Cardiac muscle cell (in vitro differentiated cells and primary cell): ENCODE measurements at regions not wholly inside any gene's neighbourhood (a gene's known extent, or its start where the extent isn't known, plus 50 kb on each side); places are given as distances from the start of the nearest gene placed in this dataset.

ENCODE experiments used
- DNase-seq, 2 donors: peaks; one replicate each; pipeline versions ENCODE4 v3.0.0 to v3.0.0-alpha.2; 2010 to 2017; ENCODE audit warnings: low read depth in 1 of 2, low spot score in 1 of 2
- H3K27ac ChIP-seq: fragments of 200-600 bp; sonication (generic); 2 replicates; pipeline ENCODE4 v1.5.1; 2016
- H3K27me3 ChIP-seq: fragments of 200-600 bp; sonication (generic); 2 replicates; pipeline ENCODE4 v1.6.0; 2016; ENCODE audit warnings: control low read depth
- H3K36me3 ChIP-seq: fragments of 200-600 bp; sonication (generic); 2 replicates; pipeline ENCODE4 v1.5.1; 2016; ENCODE audit warnings: control low read depth
- H3K4me1 ChIP-seq: fragments of 200-600 bp; sonication (generic); 2 replicates; pipeline ENCODE4 v1.8.1; 2017; ENCODE audit warnings: low read depth, mild to moderate bottlenecking, mixed run types
- H3K4me3 ChIP-seq: fragments of 200-600 bp; sonication (generic); 2 replicates; pipeline ENCODE4 v1.5.1; 2016; ENCODE audit warnings: mild to moderate bottlenecking
- H3K9me3 ChIP-seq: fragments of 200-600 bp; sonication (generic); 2 replicates; pipeline ENCODE4 v1.5.1; 2017; ENCODE audit warnings: low read depth, mild to moderate bottlenecking, control low read depth
- TF ChIP-seq, protein P1 (sequence below): IDR thresholded peaks from 2 replicates; pipeline ENCODE4 v1.5.1; 2012; ENCODE audit warnings: low read depth, mild to moderate bottlenecking, low read length

GRCh38 chr5:53288511-53288910, 179.0 kb upstream of the MOCS2 start:
- Histone ChIP-seq H3K4me1 (no peaks in the 10 kb centered on the region), H3K4me3 (no peak overlapping the region), H3K27ac (no peak overlapping the region), H3K36me3 (no peaks in the 10 kb centered on the region), H3K9me3 (no peaks in the 10 kb centered on the region), H3K27me3 (no peaks in the 10 kb centered on the region)
- TF ChIP-seq, protein P1, sequence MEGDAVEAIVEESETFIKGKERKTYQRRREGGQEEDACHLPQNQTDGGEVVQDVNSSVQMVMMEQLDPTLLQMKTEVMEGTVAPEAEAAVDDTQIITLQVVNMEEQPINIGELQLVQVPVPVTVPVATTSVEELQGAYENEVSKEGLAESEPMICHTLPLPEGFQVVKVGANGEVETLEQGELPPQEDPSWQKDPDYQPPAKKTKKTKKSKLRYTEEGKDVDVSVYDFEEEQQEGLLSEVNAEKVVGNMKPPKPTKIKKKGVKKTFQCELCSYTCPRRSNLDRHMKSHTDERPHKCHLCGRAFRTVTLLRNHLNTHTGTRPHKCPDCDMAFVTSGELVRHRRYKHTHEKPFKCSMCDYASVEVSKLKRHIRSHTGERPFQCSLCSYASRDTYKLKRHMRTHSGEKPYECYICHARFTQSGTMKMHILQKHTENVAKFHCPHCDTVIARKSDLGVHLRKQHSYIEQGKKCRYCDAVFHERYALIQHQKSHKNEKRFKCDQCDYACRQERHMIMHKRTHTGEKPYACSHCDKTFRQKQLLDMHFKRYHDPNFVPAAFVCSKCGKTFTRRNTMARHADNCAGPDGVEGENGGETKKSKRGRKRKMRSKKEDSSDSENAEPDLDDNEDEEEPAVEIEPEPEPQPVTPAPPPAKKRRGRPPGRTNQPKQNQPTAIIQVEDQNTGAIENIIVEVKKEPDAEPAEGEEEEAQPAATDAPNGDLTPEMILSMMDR: no peak
- no peak for DNase-seq

DNA sequence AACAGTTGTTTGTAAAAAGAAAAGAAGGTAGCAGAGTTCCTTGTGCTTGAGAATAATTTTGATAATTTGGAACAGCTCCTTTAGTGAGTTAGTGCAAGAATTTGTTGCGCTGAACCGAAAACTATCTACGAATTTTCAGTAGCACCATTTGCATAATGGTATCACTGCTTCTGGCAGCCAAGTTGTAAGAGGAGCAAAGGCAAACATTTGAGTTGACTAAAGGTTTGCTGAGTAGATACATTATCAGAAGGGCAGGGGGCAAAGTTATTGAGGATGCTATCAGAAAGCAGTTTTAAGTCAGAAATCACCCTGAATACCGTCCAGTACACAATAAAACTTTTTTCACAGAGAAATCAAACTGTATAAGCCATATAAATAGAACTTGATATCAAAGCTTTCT, 181.5 kb upstream of the MOCS2 start:
- Histone ChIP-seq H3K27ac (no peak overlapping the region), H3K9me3 (no peaks in the 10 kb centered on the region), H3K4me3 (no peak overlapping the region), H3K27me3 (no peaks in the 10 kb centered on the region), H3K36me3 (no peaks in the 10 kb centered on the region), H3K4me1 (no peaks in the 10 kb centered on the region)
- TF ChIP-seq, protein P1: no peak
- peak in 1 of 2 donors; percentile 9 for DNase-seq

- H3K4me1 ChIP-seq: no peaks in the 10 kb centered on the region
- H3K36me3 ChIP-seq: no peaks in the 10 kb centered on the region
- H3K27ac ChIP-seq: no peak overlapping the region
- TF ChIP-seq, protein P1: no peak
- peak in 1 of 2 donors; percentile 80 for DNase-seq
- no peaks in the 10 kb centered on the region for H3K27me3 ChIP-seq
- no peaks in the 10 kb centered on the region for H3K9me3 ChIP-seq
- no peak overlapping the region for H3K4me3 ChIP-seq
These were observed 182.0 kb upstream of the MOCS2 start for GRCh38 chr5:53291528-53291927.

GRCh38 chr5:53298841-53299240, 181.6 kb upstream of the FST start:
- Histone ChIP-seq H3K4me1 (no peaks in the 10 kb centered on the region), H3K36me3 (no peaks in the 10 kb centered on the region), H3K27me3 (no peaks in the 10 kb centered on the region), H3K9me3 (no peaks in the 10 kb centered on the region), H3K27ac (no peak overlapping the region), H3K4me3 (no peak overlapping the region)
- DNase-seq: no peak
- TF ChIP-seq, protein P1: no peak

DNA sequence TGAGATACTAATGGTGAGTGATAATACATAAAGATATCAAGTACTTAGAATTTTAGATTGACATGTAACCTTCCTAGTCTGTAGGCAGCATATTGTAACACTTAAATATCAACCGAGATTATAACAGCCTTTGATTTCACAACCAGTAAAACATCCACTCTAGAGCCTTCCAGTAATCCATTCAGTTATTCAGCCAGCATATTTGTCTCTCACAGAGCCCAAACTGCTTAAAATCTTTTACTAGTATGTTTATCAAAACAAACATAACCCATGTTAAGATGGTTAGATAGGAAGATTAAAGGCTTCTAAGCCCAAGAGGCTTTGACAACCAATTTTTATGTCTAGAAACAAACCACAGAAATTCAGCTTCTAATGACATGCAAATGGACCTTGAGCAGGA, 177.9 kb upstream of the FST start:
- peak in 1 of 2 donors; percentile 58 for DNase-seq

More for the DNA sequence above, 177.9 kb upstream of the FST start:
- no peaks in the 10 kb centered on the region for H3K4me1 ChIP-seq
- no peak overlapping the region for H3K27ac ChIP-seq
- TF ChIP-seq, protein P1: no peak
- no peak overlapping the region for H3K4me3 ChIP-seq
- no peaks in the 10 kb centered on the region for H3K27me3 ChIP-seq
- no peaks in the 10 kb centered on the region for H3K36me3 ChIP-seq
- H3K9me3 ChIP-seq: no peaks in the 10 kb centered on the region
